ENCODE measurements at regions not wholly inside any gene's neighbourhood (a gene's known extent, or its start where the extent isn't known, plus 50 kb on each side); places are given as distances from the start of the nearest gene placed in this dataset.
A peak's percentile ranks its signal among the peaks of the same experiment; 100 is the strongest.

- H3K27ac ChIP-seq (ENCODE audit: low read depth, low read length) = no peak overlapping the region
- no peak overlapping the region for H3K4me3 ChIP-seq (ENCODE audit: low read depth, low read length)
- H3K27me3 ChIP-seq (ENCODE audit: insufficient read depth, low read length) = no peaks in the 10 kb centered on the region
- no peak overlapping the region for H4K91ac ChIP-seq (ENCODE audit: low read depth, low read length)
- no peak overlapping the region for H3K4me2 ChIP-seq (ENCODE audit: low read length)
- no peak overlapping the region for H2BK12ac ChIP-seq (ENCODE audit: low read length)
- H3K79me1 ChIP-seq (ENCODE audit: low read length) = no peaks in the 10 kb centered on the region
- H2BK5ac ChIP-seq (ENCODE audit: low read depth, low read length, poor library complexity) = no peak overlapping the region
- no CpG with 5 or more reads among the region's 3 CpGs for WGBS (ENCODE audit: extremely low coverage, insufficient coverage, insufficient read length)
- peaks cover 0 to 2% of the 10 kb centered on the region in 2 experiments for H3K4me1 ChIP-seq (ENCODE audit: control insufficient read depth in 1 of 2, insufficient read depth in 2 of 2, low read length in 2 of 2)
- H3K79me2 ChIP-seq (ENCODE audit: control insufficient read depth, insufficient read depth, low read length, poor library complexity) = no peaks in the 10 kb centered on the region
- no peaks in the 10 kb centered on the region for H3K36me3 ChIP-seq (ENCODE audit: control insufficient read depth in 1 of 2, insufficient read depth in 2 of 2, low read length in 2 of 2)
- no peak overlapping the region for H2AFZ ChIP-seq (ENCODE audit: insufficient read depth, low read length, poor library complexity)
- no peak overlapping the region for H3K4ac ChIP-seq (ENCODE audit: low read depth, low read length)
- H2AK5ac ChIP-seq (ENCODE audit: low read length) = no peak overlapping the region
- no peak overlapping the region for H2BK120ac ChIP-seq (ENCODE audit: insufficient read depth, low read length, poor library complexity)
- no peak overlapping the region for H3K18ac ChIP-seq (ENCODE audit: low read length)
- H4K8ac ChIP-seq (ENCODE audit: low read depth, low read length) = no peak overlapping the region
- no peak overlapping the region for H3K9ac ChIP-seq (ENCODE audit: low read length)
- DNase-seq = no peak
- no peak overlapping the region for H4K12ac ChIP-seq (ENCODE audit: low read depth, low read length)
- H3K14ac ChIP-seq (ENCODE audit: low read length) = no peak overlapping the region
- H3K9me3 ChIP-seq (ENCODE audit: insufficient read depth, low read depth, low read length) = no peaks in the 10 kb centered on the region
- H3K23ac ChIP-seq (ENCODE audit: low read length) = no peak overlapping the region
These were observed 85.4 kb upstream of the PBX1 start for GRCh38 chr1:164473544-164473943.

DNA sequence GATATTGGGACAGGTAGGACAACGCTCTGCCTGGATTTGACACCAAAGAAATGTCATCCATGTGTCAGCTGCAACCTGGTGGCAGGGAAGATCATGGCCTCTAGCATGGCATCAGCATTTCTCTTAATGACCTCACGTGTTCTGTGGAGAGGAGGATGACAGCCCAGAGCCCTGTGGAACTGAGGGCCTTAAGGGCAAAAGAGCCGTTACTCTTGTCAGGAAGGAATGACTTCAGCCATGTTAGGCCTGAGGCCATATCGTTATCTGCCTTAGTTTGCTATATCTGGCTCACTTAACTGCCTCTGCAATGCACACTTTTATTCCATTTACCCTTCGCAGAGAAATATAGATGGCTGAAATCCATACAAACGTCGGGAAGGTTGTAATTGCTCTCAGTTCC is 83.2 kb upstream of the PBX1 start:
- no peak overlapping the region for H3K4me3 ChIP-seq (ENCODE audit: low read depth, low read length)
- H3K9ac ChIP-seq (ENCODE audit: low read length) = no peak overlapping the region
- no peak overlapping the region for H2AK5ac ChIP-seq (ENCODE audit: low read length)
- H3K4me2 ChIP-seq (ENCODE audit: low read length) = no peak overlapping the region
- H3K36me3 ChIP-seq (ENCODE audit: control insufficient read depth in 1 of 2, insufficient read depth in 2 of 2, low read length in 2 of 2) = no peaks in the 10 kb centered on the region
- H2BK120ac ChIP-seq (ENCODE audit: insufficient read depth, low read length, poor library complexity) = no peak overlapping the region
- H2BK5ac ChIP-seq (ENCODE audit: low read depth, low read length, poor library complexity) = no peak overlapping the region
- H3K27me3 ChIP-seq (ENCODE audit: insufficient read depth, low read length) = no peaks in the 10 kb centered on the region
- H3K27ac ChIP-seq (ENCODE audit: low read depth, low read length) = no peak overlapping the region
- no peak overlapping the region for H4K8ac ChIP-seq (ENCODE audit: low read depth, low read length)
- H2BK12ac ChIP-seq (ENCODE audit: low read length) = no peak overlapping the region
- no peaks in the 10 kb centered on the region for H3K79me1 ChIP-seq (ENCODE audit: low read length)
- no peaks in the 10 kb centered on the region for H3K9me3 ChIP-seq (ENCODE audit: insufficient read depth, low read depth, low read length)
- peaks cover 0 to 2% of the 10 kb centered on the region in 2 experiments for H3K4me1 ChIP-seq (ENCODE audit: control insufficient read depth in 1 of 2, insufficient read depth in 2 of 2, low read length in 2 of 2)
- no peak overlapping the region for H3K14ac ChIP-seq (ENCODE audit: low read length)
- peak; percentile 82 to 88 for DNase-seq
- no peak overlapping the region for H3K23ac ChIP-seq (ENCODE audit: low read length)
- no peak overlapping the region for H2AFZ ChIP-seq (ENCODE audit: insufficient read depth, low read length, poor library complexity)
- no peak overlapping the region for H3K18ac ChIP-seq (ENCODE audit: low read length)
- no peak overlapping the region for H4K91ac ChIP-seq (ENCODE audit: low read depth, low read length)
- no peaks in the 10 kb centered on the region for H3K79me2 ChIP-seq (ENCODE audit: control insufficient read depth, insufficient read depth, low read length, poor library complexity)
- no CpG with 5 or more reads among the region's 7 CpGs for WGBS (ENCODE audit: extremely low coverage, insufficient coverage, insufficient read length)
- H4K12ac ChIP-seq (ENCODE audit: low read depth, low read length) = no peak overlapping the region
- H3K4ac ChIP-seq (ENCODE audit: low read depth, low read length) = no peak overlapping the region

DNA sequence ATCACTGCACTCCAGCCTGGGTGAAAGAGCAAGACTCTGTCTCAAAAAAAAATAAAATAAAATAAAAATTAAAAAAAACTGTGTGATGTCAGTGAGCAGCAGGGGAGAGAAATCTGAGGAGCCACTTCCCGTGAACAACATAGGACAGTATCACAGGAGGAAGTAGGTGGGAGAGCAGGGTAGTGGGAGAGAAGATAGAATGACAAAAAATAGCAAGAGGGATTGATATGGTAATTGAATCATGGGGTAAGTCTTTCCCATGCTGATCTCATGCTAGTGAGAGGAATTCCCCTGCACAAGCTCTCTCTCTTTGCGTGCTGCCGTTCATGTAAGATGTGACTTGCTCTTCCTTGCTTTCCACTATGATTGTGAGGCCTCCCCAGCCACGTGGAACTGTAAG is 81.6 kb upstream of the PBX1 start:
- H3K18ac ChIP-seq (ENCODE audit: low read length) = no peak overlapping the region
- H3K4me3 ChIP-seq (ENCODE audit: low read depth, low read length) = no peak overlapping the region
- H2AFZ ChIP-seq (ENCODE audit: insufficient read depth, low read length, poor library complexity) = no peak overlapping the region
- no peak overlapping the region for H3K23ac ChIP-seq (ENCODE audit: low read length)
- no peak overlapping the region for H3K27ac ChIP-seq (ENCODE audit: low read depth, low read length)
- no peak overlapping the region for H3K4me2 ChIP-seq (ENCODE audit: low read length)
- no peak overlapping the region for H4K12ac ChIP-seq (ENCODE audit: low read depth, low read length)
- no peak overlapping the region for H4K91ac ChIP-seq (ENCODE audit: low read depth, low read length)
- no peak overlapping the region for H2BK5ac ChIP-seq (ENCODE audit: low read depth, low read length, poor library complexity)
- H3K79me2 ChIP-seq (ENCODE audit: control insufficient read depth, insufficient read depth, low read length, poor library complexity) = no peaks in the 10 kb centered on the region
- no peak overlapping the region for H2BK12ac ChIP-seq (ENCODE audit: low read length)
- no peaks in the 10 kb centered on the region for H3K36me3 ChIP-seq (ENCODE audit: control insufficient read depth in 1 of 2, insufficient read depth in 2 of 2, low read length in 2 of 2)
- H3K9me3 ChIP-seq (ENCODE audit: insufficient read depth, low read depth, low read length) = no peaks in the 10 kb centered on the region
- H2BK120ac ChIP-seq (ENCODE audit: insufficient read depth, low read length, poor library complexity) = no peak overlapping the region
- no CpG with 5 or more reads among the region's 4 CpGs for WGBS (ENCODE audit: extremely low coverage, insufficient coverage, insufficient read length)
- H3K79me1 ChIP-seq (ENCODE audit: low read length) = no peaks in the 10 kb centered on the region
- no peak for DNase-seq
- no peak overlapping the region for H2AK5ac ChIP-seq (ENCODE audit: low read length)
- H3K14ac ChIP-seq (ENCODE audit: low read length) = no peak overlapping the region
- H3K9ac ChIP-seq (ENCODE audit: low read length) = no peak overlapping the region
- peaks cover 0 to 2% of the 10 kb centered on the region in 2 experiments for H3K4me1 ChIP-seq (ENCODE audit: control insufficient read depth in 1 of 2, insufficient read depth in 2 of 2, low read length in 2 of 2)
- no peak overlapping the region for H4K8ac ChIP-seq (ENCODE audit: low read depth, low read length)
- H3K27me3 ChIP-seq (ENCODE audit: insufficient read depth, low read length) = no peaks in the 10 kb centered on the region
- no peak overlapping the region for H3K4ac ChIP-seq (ENCODE audit: low read depth, low read length)

- Histone ChIP-seq H3K79me2 (ENCODE audit: control insufficient read depth, insufficient read depth, low read length, poor library complexity) (no peaks in the 10 kb centered on the region), H3K36me3 (ENCODE audit: control insufficient read depth in 1 of 2, insufficient read depth in 2 of 2, low read length in 2 of 2) (no peaks in the 10 kb centered on the region), H3K14ac (ENCODE audit: low read length) (no peak overlapping the region), H3K9me3 (ENCODE audit: insufficient read depth, low read depth, low read length) (no peaks in the 10 kb centered on the region), H2BK120ac (ENCODE audit: insufficient read depth, low read length, poor library complexity) (no peak overlapping the region), H3K4me3 (ENCODE audit: low read depth, low read length) (no peak overlapping the region), H3K4me2 (ENCODE audit: low read length) (no peak overlapping the region), H3K27ac (ENCODE audit: low read depth, low read length) (no peak overlapping the region), H4K8ac (ENCODE audit: low read depth, low read length) (no peak overlapping the region), H4K91ac (ENCODE audit: low read depth, low read length) (no peak overlapping the region), H4K12ac (ENCODE audit: low read depth, low read length) (no peak overlapping the region), H2AK5ac (ENCODE audit: low read length) (no peak overlapping the region), H3K27me3 (ENCODE audit: insufficient read depth, low read length) (no peaks in the 10 kb centered on the region), H2BK12ac (ENCODE audit: low read length) (no peak overlapping the region), H2AFZ (ENCODE audit: insufficient read depth, low read length, poor library complexity) (no peak overlapping the region), H3K4me1 (ENCODE audit: control insufficient read depth in 1 of 2, insufficient read depth in 2 of 2, low read length in 2 of 2) (peaks cover 0 to 2% of the 10 kb centered on the region in 2 experiments), H3K23ac (ENCODE audit: low read length) (no peak overlapping the region), H2BK5ac (ENCODE audit: low read depth, low read length, poor library complexity) (no peak overlapping the region), H3K4ac (ENCODE audit: low read depth, low read length) (no peak overlapping the region), H3K79me1 (ENCODE audit: low read length) (no peaks in the 10 kb centered on the region), H3K9ac (ENCODE audit: low read length) (no peak overlapping the region), H3K18ac (ENCODE audit: low read length) (no peak overlapping the region)
- WGBS (ENCODE audit: extremely low coverage, insufficient coverage, insufficient read length) = no CpG with 5 or more reads among the region's 1 CpG
- no peak for DNase-seq
These were observed 79.7 kb upstream of the PBX1 start for GRCh38 chr1:164479242-164479641.
